ENCODE measurements at regions not wholly inside any gene's neighbourhood (a gene's known extent, or its start where the extent isn't known, plus 50 kb on each side); places are given as distances from the start of the nearest gene placed in this dataset.

DNA sequence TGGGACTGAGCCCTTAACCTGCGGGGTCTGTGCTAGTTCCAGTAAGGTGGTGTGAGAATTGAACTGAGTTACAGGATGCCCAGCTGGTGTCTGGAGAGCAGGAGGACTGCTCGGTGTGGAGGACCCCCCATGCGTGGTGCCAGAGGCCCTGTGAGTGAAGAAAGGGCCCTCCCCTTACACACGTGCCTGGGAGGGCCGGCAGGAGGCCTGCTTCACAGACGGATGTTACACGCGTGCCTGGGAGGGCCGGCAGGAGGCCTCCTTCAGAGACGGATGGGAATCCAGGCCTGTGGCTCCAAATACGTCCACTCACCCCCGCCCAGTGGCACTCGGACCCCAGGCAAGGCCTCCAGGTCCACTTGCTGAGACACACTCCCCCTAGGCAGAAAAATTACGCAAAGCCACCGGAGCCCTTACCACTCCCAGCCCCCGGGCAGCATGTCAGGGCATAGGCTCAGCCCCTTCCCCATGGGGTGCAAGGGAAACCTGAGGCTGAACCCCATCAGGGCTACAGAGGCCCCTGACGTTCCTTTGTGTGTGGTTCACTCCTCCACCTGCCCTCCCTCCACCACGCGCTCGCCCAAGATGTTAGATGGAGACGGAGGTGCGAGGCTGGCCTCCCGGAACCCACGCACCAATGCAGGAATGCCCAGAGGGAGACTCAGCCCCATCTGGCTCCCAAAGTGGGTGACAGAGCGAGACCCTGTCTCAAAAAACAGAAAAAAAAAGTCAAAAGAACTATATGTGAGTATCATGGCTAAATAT lies 227.8 kb downstream of the BRD1 start:
- TF ChIP-seq, protein P1, sequence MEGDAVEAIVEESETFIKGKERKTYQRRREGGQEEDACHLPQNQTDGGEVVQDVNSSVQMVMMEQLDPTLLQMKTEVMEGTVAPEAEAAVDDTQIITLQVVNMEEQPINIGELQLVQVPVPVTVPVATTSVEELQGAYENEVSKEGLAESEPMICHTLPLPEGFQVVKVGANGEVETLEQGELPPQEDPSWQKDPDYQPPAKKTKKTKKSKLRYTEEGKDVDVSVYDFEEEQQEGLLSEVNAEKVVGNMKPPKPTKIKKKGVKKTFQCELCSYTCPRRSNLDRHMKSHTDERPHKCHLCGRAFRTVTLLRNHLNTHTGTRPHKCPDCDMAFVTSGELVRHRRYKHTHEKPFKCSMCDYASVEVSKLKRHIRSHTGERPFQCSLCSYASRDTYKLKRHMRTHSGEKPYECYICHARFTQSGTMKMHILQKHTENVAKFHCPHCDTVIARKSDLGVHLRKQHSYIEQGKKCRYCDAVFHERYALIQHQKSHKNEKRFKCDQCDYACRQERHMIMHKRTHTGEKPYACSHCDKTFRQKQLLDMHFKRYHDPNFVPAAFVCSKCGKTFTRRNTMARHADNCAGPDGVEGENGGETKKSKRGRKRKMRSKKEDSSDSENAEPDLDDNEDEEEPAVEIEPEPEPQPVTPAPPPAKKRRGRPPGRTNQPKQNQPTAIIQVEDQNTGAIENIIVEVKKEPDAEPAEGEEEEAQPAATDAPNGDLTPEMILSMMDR (conservative IDR thresholded peaks at IDR 0.05; ENCODE audit: low read length) = no peak
- no peak for TF ChIP-seq EZH2phosphoT487 (IDR thresholded peaks at IDR 0.05; ENCODE audit: borderline replicate concordance)
